ENCODE measurements at regions not wholly inside any gene's neighbourhood (a gene's known extent, or its start where the extent isn't known, plus 50 kb on each side); places are given as distances from the start of the nearest gene placed in this dataset.
"Not testable (repeated sequence)": the region's sequence is repeated elsewhere in the genome, so short reads cannot be mapped to it uniquely, and the experiment has no call there.

GRCh38 chr5:117624201-117624600, 1049.6 kb upstream of the SEMA6A start:
- no peak for DNase-seq (ENCODE audit: low read depth)

- no peak for DNase-seq (ENCODE audit: low read depth)
These were observed 1048.6 kb upstream of the SEMA6A start for GRCh38 chr5:117623042-117623805.

- DNase-seq (ENCODE audit: low read depth) = no peak
These were observed 1047.3 kb upstream of the SEMA6A start for GRCh38 chr5:117621921-117622320.

- no peak for DNase-seq (ENCODE audit: low read depth)
These were observed 1040.6 kb upstream of the SEMA6A start for GRCh38 chr5:117615226-117615625.

- no peak for DNase-seq (ENCODE audit: low read depth)
These were observed 1039.8 kb upstream of the SEMA6A start for GRCh38 chr5:117614408-117614807.

GRCh38 chr5:117604845-117605244, 1030.2 kb upstream of the SEMA6A start:
- no peak for DNase-seq (ENCODE audit: low read depth)

- not testable (repeated sequence) for DNase-seq (ENCODE audit: low read depth)
These were observed 1025.2 kb upstream of the SEMA6A start for GRCh38 chr5:117599811-117600210.

GRCh38 chr5:117594166-117594565, 1019.5 kb upstream of the SEMA6A start:
- no peak for DNase-seq (ENCODE audit: low read depth)

- DNase-seq (ENCODE audit: low read depth) = no peak
These were observed 1016.3 kb upstream of the SEMA6A start for GRCh38 chr5:117590944-117591343.

- DNase-seq (ENCODE audit: low read depth) = no peak
These were observed 1014.0 kb upstream of the SEMA6A start for GRCh38 chr5:117588611-117589010.

GRCh38 chr5:117587111-117587510, 1012.5 kb upstream of the SEMA6A start:
- no peak for DNase-seq (ENCODE audit: low read depth)

- DNase-seq (ENCODE audit: low read depth) = no peak
These were observed 994.0 kb upstream of the SEMA6A start for GRCh38 chr5:117568622-117569021.

GRCh38 chr5:117568126-117568525, 993.5 kb upstream of the SEMA6A start:
- no peak for DNase-seq (ENCODE audit: low read depth)

GRCh38 chr5:117562647-117563046, 988.0 kb upstream of the SEMA6A start:
- no peak for DNase-seq (ENCODE audit: low read depth)

GRCh38 chr5:117561531-117561930, 986.9 kb upstream of the SEMA6A start:
- DNase-seq (ENCODE audit: low read depth) = no peak

- no peak for DNase-seq (ENCODE audit: low read depth)
These were observed 984.6 kb upstream of the SEMA6A start for GRCh38 chr5:117559005-117559844.

GRCh38 chr5:117551236-117551635, 976.6 kb upstream of the SEMA6A start:
- DNase-seq (ENCODE audit: low read depth) = no peak

- DNase-seq (ENCODE audit: low read depth) = no peak
These were observed 972.6 kb upstream of the SEMA6A start for GRCh38 chr5:117547192-117547591.

- DNase-seq (ENCODE audit: low read depth) = no peak
These were observed 965.1 kb upstream of the SEMA6A start for GRCh38 chr5:117539692-117540091.

GRCh38 chr5:117533792-117534191, 959.2 kb upstream of the SEMA6A start:
- no peak for DNase-seq (ENCODE audit: low read depth)

- not testable (repeated sequence) for DNase-seq (ENCODE audit: low read depth)
These were observed 958.5 kb upstream of the SEMA6A start for GRCh38 chr5:117533051-117533670.

GRCh38 chr5:117519957-117520500, 945.4 kb upstream of the SEMA6A start:
- no peak for DNase-seq (ENCODE audit: low read depth)

GRCh38 chr5:117504305-117504704, 929.7 kb upstream of the SEMA6A start:
- no peak for DNase-seq (ENCODE audit: low read depth)
